Ecto neural progenitor cell (in vitro differentiated cells): ENCODE measurements at regions not wholly inside any gene's neighbourhood (a gene's known extent, or its start where the extent isn't known, plus 50 kb on each side); places are given as distances from the start of the nearest gene placed in this dataset.
"Not testable (repeated sequence)": the region's sequence is repeated elsewhere in the genome, so short reads cannot be mapped to it uniquely, and the experiment has no call there.

Experiments
- DNase-seq: peaks from one replicate; pipeline ENCODE4 v3.0.0-alpha.2; 2018; ENCODE audit warnings: low spot score

GRCh38 chr10:121135512-121135911 is 284.4 kb downstream of the WDR11 start:
- no peak for DNase-seq

GRCh38 chr10:121137533-121137932 is 286.4 kb downstream of the WDR11 start:
- DNase-seq: no peak

- DNase-seq: no peak
These were observed 287.1 kb downstream of the WDR11 start for GRCh38 chr10:121138112-121138860.

- no peak for DNase-seq
These were observed 287.8 kb downstream of the WDR11 start for GRCh38 chr10:121138918-121139317.

GRCh38 chr10:121145802-121146395 is 294.7 kb downstream of the WDR11 start:
- not testable (repeated sequence) for DNase-seq

- no peak for DNase-seq
These were observed 297.8 kb downstream of the WDR11 start for GRCh38 chr10:121148921-121149320.

- no peak for DNase-seq
These were observed 300.9 kb downstream of the WDR11 start for GRCh38 chr10:121152033-121152432.

- no peak for DNase-seq
These were observed 301.8 kb downstream of the WDR11 start for GRCh38 chr10:121152935-121153334.

GRCh38 chr10:121154310-121154709 is 303.1 kb downstream of the WDR11 start:
- no peak for DNase-seq

- no peak for DNase-seq
These were observed 303.7 kb downstream of the WDR11 start for GRCh38 chr10:121154846-121155245.

- no peak for DNase-seq
These were observed 304.7 kb downstream of the WDR11 start for GRCh38 chr10:121155742-121156474.

- no peak for DNase-seq
These were observed 306.8 kb downstream of the WDR11 start for GRCh38 chr10:121157998-121158397.

GRCh38 chr10:121158988-121159579 is 307.9 kb downstream of the WDR11 start:
- DNase-seq: no peak

GRCh38 chr10:121159670-121160069 is 308.5 kb downstream of the WDR11 start:
- no peak for DNase-seq

GRCh38 chr10:121165276-121165675 is 314.1 kb downstream of the WDR11 start:
- DNase-seq: no peak

GRCh38 chr10:121167534-121168243 is 316.5 kb downstream of the WDR11 start:
- DNase-seq: no peak

- no peak for DNase-seq
These were observed 317.5 kb downstream of the WDR11 start for GRCh38 chr10:121168545-121169216.

GRCh38 chr10:121169406-121169805 is 318.2 kb downstream of the WDR11 start:
- DNase-seq: no peak

GRCh38 chr10:121171825-121172787 is 320.9 kb downstream of the WDR11 start:
- DNase-seq: no peak

GRCh38 chr10:121179006-121179405 is 327.8 kb downstream of the WDR11 start:
- DNase-seq: no peak
